Choroid plexus epithelial cell (primary cell): ENCODE measurements at regions not wholly inside any gene's neighbourhood (a gene's known extent, or its start where the extent isn't known, plus 50 kb on each side); places are given as distances from the start of the nearest gene placed in this dataset.

Experiments
- DNase-seq: peaks from one replicate; pipeline ENCODE4 v3.0.0-alpha.2; 2010; ENCODE audit warnings: low read depth
- H3K4me3 ChIP-seq: 2 replicates; pipeline ENCODE4 v1.5.1; 2011; ENCODE audit warnings: low read depth, mild to moderate bottlenecking, control low read depth, low read length, moderate library complexity
- CTCF ChIP-seq: conservative IDR thresholded peaks from 2 replicates; pipeline ENCODE4 v1.5.1; 2011; ENCODE audit warnings: low read depth, mild to moderate bottlenecking, control low read depth, inconsistent platforms, low read length, moderate library complexity

GRCh38 chr6:132962936-132963868 is 148.8 kb downstream of the RPS12 start:
- peak; percentile 83 for DNase-seq
- TF ChIP-seq CTCF = peak; percentile 91
- H3K4me3 ChIP-seq = no peak overlapping the region

GRCh38 chr6:132964101-132964867 is 149.9 kb downstream of the RPS12 start:
- peak; percentile 85 for DNase-seq

GRCh38 chr6:132964868-132965382 is 150.6 kb downstream of the RPS12 start:
- no peak overlapping the region for H3K4me3 ChIP-seq
- TF ChIP-seq CTCF = peak; percentile 31
- peak; percentile 90 for DNase-seq

More at GRCh38 chr6:132964101-132964867, 149.9 kb downstream of the RPS12 start:
- no peak for TF ChIP-seq CTCF
- no peak overlapping the region for H3K4me3 ChIP-seq

- DNase-seq = no peak
- H3K4me3 ChIP-seq = no peak overlapping the region
- no peak for TF ChIP-seq CTCF
Observed at GRCh38 chr6:132967871-132968270, 153.5 kb downstream of the RPS12 start.

GRCh38 chr6:132968419-132968950 is 154.1 kb downstream of the RPS12 start:
- H3K4me3 ChIP-seq = no peak overlapping the region

GRCh38 chr6:132969196-132969595 is 154.8 kb downstream of the RPS12 start:
- DNase-seq = peak; percentile 22
- TF ChIP-seq CTCF = no peak
- H3K4me3 ChIP-seq = no peak overlapping the region

More at GRCh38 chr6:132968419-132968950, 154.1 kb downstream of the RPS12 start:
- DNase-seq = no peak
- no peak for TF ChIP-seq CTCF
